Activated CD4-positive, alpha-beta T cell treated with anti-CD3 and anti-CD28 coated beads, Interleukin-2, amount 10 ng/mL, durations not matched to agents 7 days and 5 days (primary cell): ENCODE measurements at regions not wholly inside any gene's neighbourhood (a gene's known extent, or its start where the extent isn't known, plus 50 kb on each side); places are given as distances from the start of the nearest gene placed in this dataset.
"Not testable (repeated sequence)": the region's sequence is repeated elsewhere in the genome, so short reads cannot be mapped to it uniquely, and the experiment has no call there.

Experiments used
- CTCF ChIA-PET: fragments of 350-600 bp; sonication (Branson Sonifier 250); formaldehyde crosslinking; loops from one replicate; lab custom pipeline; 2021; ENCODE audit warnings: antibody characterized with exemption; lab: Charles Lee
- POLR2A ChIA-PET: fragments of 350-600 bp; sonication (Branson Sonifier 250); formaldehyde crosslinking; loops from one replicate; lab custom pipeline; 2021; ENCODE audit warnings: antibody characterized with exemption; lab: Charles Lee
- DNase-seq: peaks from one replicate; pipeline ENCODE4 v3.0.0-alpha.2; 2020
- H3K27ac Mint-ChIP-seq: one replicate; pipeline ENCODE4 v1.8.0; 2021; ENCODE audit warnings: mild to moderate bottlenecking, moderate library complexity, mixed read lengths
- H3K27me3 Mint-ChIP-seq: one replicate; pipeline ENCODE4 v1.8.0; 2021; ENCODE audit warnings: mixed read lengths
- H3K36me3 Mint-ChIP-seq: one replicate; pipeline ENCODE4 v1.8.0; 2021; ENCODE audit warnings: low read depth, mixed read lengths
- H3K4me1 Mint-ChIP-seq: one replicate; pipeline ENCODE4 v1.8.0; 2021; ENCODE audit warnings: mixed read lengths
- H3K4me3 Mint-ChIP-seq: one replicate; pipeline ENCODE4 v1.8.0; 2021; ENCODE audit warnings: mild to moderate bottlenecking, moderate library complexity, mixed read lengths
- H3K9me3 Mint-ChIP-seq: one replicate; pipeline ENCODE4 v1.8.0; 2021; ENCODE audit warnings: mixed read lengths

DNA sequence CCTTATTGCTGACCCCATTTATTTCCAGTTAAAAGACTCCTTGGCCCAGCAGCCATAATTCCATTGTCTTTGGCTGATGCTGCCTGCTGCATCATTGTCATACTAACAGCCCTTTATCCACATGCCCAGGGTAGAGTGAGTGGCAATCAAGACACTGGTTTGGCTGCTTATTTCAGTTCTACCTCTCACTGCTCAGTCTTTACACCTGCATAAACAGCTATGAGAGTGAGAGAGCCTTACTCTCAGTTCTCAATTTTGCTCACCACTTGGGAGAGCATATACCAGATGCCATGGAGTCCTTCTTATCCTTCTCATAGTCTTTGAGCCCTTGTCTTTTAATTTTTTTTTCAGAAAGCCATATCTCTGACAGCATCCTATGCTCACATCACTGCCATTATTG is 596.9 kb upstream of the CYLC2 start:
- no peaks in the 10 kb centered on the region for H3K4me1 Mint-ChIP-seq
- no peaks in the 10 kb centered on the region for H3K36me3 Mint-ChIP-seq
- H3K27ac Mint-ChIP-seq = no peak overlapping the region
- CTCF ChIA-PET = no interaction called here
- DNase-seq = no peak
- POLR2A ChIA-PET = no interaction called here
- H3K9me3 Mint-ChIP-seq = peaks cover 8% of the 10 kb centered on the region
- H3K27me3 Mint-ChIP-seq = no peaks in the 10 kb centered on the region
- no peak overlapping the region for H3K4me3 Mint-ChIP-seq

DNA sequence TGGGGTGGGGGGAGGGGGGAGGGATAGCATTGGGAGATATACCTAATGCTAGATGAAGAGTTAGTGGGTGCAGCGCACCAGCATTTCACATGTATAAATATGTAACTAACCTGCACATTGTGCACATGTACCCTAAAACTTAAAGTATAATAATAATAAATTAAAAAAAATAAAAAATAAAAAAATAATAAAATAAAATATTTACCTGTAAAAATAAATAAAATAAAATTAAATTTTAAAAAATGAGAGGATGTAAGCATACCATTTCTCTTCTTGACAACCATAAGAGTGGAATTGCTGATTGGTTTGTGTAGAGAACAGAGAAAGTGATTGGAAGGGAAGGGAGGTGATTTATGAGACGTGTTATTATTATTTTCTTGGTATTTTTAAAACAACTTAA is 609.5 kb upstream of the CYLC2 start:
- H3K27me3 Mint-ChIP-seq, H3K27ac Mint-ChIP-seq, POLR2A ChIA-PET, H3K36me3 Mint-ChIP-seq, H3K4me1 Mint-ChIP-seq, DNase-seq, H3K4me3 Mint-ChIP-seq, CTCF ChIA-PET: not testable (repeated sequence)
- peaks cover 13% of the 10 kb centered on the region for H3K9me3 Mint-ChIP-seq

DNA sequence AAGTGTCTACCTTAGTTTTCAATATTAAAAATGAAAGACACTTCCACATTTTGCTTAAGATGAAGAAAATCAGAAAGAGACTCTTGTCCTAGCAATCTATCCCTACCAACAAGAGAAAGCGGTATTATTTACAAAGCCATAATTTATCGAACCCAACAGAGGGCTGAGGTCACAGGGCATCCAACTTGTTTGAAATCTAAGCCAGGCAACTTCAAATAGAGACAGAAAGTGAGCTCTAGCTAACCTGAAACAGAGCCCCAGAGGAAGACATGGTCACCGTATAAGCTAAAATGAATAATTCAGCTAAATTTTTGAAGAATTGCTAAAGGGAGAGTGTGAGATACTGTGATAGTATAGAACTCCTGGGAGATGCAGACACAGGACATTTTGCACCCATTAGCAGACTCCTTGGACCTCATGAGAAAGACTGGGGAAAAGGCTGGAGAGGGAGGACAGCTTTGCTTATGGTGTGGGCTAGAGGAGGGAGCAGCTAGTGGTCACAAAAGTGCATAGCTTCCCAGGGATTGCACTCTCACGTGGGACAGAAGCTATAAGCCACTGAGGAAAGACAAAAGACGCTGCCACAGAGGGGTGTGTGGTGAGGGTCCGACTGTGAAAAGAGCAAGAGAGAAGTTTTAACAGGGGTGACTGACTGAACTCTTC is 624.2 kb upstream of the GRIN3A start:
- CTCF ChIA-PET = no interaction called here
- Mint-ChIP-seq H3K27ac (no peak overlapping the region), H3K27me3 (no peaks in the 10 kb centered on the region), H3K9me3 (no peaks in the 10 kb centered on the region), H3K4me3 (no peak overlapping the region), H3K36me3 (no peaks in the 10 kb centered on the region), H3K4me1 (no peaks in the 10 kb centered on the region)
- POLR2A ChIA-PET = interaction anchor here (0.6 kb wide), 1 partner anchor 106 kb away, joined by 3 read pairs; no protein-coding TSS in a partner anchor
- no peak for DNase-seq

DNA sequence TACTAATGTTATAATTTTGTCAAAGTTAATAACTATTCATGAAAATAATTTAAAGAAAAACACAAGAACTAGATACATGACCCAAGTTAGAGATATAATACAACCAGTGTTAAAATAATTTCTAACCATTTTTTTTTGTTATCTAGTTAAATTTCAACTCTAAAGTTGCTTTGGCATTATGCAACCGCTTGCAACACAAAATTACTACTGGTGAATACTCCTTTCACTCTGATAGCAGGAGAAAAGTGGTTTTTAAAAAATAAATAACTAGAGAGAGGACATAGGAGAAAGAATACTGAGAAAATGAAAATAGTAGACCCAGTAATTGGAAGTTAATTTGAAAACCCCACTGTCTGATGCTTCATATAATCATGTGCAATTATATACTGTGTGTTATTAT is 622.4 kb upstream of the GRIN3A start:
- DNase-seq = no peak
- Mint-ChIP-seq H3K9me3 (peaks cover 7% of the 10 kb centered on the region), H3K4me1 (no peaks in the 10 kb centered on the region), H3K4me3 (no peak overlapping the region), H3K27ac (no peak overlapping the region), H3K27me3 (no peaks in the 10 kb centered on the region), H3K36me3 (no peaks in the 10 kb centered on the region)
- CTCF ChIA-PET = no interaction called here
- POLR2A ChIA-PET = no interaction called here

DNA sequence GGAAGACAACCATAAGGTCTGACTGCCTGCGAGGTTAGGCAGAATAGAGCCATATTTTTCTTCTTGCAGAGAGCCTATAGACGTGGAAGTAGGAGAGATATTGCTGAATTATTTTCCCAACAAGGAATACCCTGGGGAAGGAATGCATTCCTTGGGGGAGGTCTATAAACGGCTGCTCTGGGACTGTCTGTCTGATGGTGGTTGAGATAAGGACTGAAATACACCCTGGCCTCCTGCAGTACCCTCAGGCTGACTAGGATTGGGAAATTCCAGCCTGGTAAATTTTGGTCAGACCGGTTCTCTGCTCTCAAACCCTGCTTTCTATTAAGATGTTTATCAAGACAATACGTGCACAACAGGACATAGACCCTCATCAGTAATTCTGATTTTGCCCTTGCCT is 617.5 kb upstream of the GRIN3A start:
- H3K4me1 Mint-ChIP-seq = no peaks in the 10 kb centered on the region
- peaks cover 10% of the 10 kb centered on the region for H3K9me3 Mint-ChIP-seq
- no peak overlapping the region for H3K4me3 Mint-ChIP-seq
- no peaks in the 10 kb centered on the region for H3K36me3 Mint-ChIP-seq
- H3K27ac Mint-ChIP-seq = no peak overlapping the region
- ChIA-PET CTCF (no interaction called here), POLR2A (no interaction called here)
- H3K27me3 Mint-ChIP-seq = no peaks in the 10 kb centered on the region
- no peak for DNase-seq

DNA sequence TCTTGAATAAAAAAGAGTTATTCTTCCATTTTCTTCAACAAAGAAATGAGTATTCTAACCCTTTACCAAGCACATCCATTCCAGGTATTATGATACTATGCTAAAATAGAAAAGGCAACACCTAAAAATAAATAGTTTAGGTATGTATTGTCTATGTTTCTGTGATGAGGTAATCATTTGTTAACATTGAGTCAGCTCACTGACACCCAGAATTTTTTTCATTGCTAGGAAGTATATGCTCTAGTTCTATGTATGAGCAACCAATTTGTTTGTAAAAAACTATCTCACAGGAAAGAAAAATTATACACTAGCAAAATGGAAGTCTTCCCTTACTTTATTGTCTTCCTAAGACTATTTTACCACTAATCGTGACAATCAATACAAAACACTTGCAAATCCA is 615.6 kb upstream of the GRIN3A start:
- Mint-ChIP-seq H3K36me3 (no peaks in the 10 kb centered on the region), H3K4me1 (no peaks in the 10 kb centered on the region), H3K4me3 (no peak overlapping the region), H3K27ac (no peak overlapping the region), H3K27me3 (no peaks in the 10 kb centered on the region), H3K9me3 (peaks cover 14% of the 10 kb centered on the region)
- CTCF ChIA-PET = no interaction called here
- POLR2A ChIA-PET = no interaction called here
- DNase-seq = no peak

DNA sequence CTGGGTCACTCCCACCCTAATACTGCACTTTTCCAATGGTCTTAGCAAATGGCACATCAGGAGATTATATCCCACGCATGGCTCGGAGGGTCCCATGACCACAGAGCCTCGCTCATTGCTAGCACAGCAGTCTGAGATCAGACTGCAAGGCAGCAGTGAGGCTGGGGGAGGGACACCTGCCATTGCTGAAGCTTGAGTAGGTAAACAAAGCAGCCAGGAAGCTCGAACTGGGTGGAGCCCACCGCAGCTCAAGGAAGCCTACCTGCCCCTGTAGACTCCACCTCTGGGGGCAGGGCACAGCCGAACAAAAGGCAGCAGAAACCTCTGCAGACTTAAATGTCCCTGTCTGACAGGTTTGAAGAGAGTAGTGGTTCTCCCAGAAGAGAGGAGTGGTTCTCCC is 599.0 kb upstream of the GRIN3A start:
- H3K27me3 Mint-ChIP-seq, H3K27ac Mint-ChIP-seq, POLR2A ChIA-PET, H3K9me3 Mint-ChIP-seq, H3K4me3 Mint-ChIP-seq, H3K36me3 Mint-ChIP-seq, CTCF ChIA-PET, H3K4me1 Mint-ChIP-seq, DNase-seq: not testable (repeated sequence)

DNA sequence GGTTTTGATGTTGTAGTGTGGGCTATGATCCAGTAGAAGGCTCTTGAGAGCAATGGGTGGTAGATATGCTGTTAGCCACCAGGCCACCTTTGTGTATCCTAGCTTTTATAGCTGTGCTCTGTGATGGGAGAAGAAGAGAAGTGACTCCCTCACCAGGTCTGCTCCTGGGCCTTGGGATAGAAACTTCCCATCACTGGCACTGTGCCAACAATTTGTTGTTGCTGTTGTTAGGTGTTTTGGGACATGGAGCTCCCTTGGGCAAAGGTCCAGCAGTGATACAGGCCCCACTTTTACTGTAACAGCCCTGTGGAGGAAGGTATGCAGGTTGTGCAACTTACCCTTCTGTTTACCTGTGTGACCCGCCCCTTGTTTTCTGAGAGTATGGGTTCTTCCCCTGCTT is 570.9 kb upstream of the GRIN3A start:
- DNase-seq = no peak
- Mint-ChIP-seq H3K27ac (no peak overlapping the region), H3K36me3 (no peaks in the 10 kb centered on the region), H3K4me3 (no peak overlapping the region), H3K27me3 (no peaks in the 10 kb centered on the region), H3K9me3 (peaks cover 14% of the 10 kb centered on the region), H3K4me1 (no peaks in the 10 kb centered on the region)
- ChIA-PET CTCF (no interaction called here), POLR2A (no interaction called here)

DNA sequence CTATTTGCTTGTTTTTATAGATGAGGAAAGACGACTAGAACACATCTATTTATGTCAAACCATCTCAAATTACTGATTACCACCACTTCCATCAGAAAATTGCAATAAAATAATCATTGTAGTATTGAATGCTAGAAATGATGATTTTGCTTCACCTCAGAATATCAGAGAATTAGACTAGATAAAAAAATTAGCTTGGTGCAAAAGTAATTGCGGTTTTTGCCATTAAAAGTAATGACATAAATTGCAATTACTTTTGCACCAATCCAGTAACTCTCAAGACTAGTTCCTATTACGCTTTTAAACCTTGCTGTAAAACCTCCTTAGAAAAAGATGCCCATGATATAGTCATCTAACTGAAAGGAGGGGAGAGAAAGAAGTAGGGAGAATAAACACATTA is 556.7 kb upstream of the GRIN3A start:
- H3K9me3 Mint-ChIP-seq = no peaks in the 10 kb centered on the region
- CTCF ChIA-PET = no interaction called here
- no peaks in the 10 kb centered on the region for H3K27me3 Mint-ChIP-seq
- no peak overlapping the region for H3K27ac Mint-ChIP-seq
- H3K4me1 Mint-ChIP-seq = no peaks in the 10 kb centered on the region
- POLR2A ChIA-PET = no interaction called here
- H3K36me3 Mint-ChIP-seq = no peaks in the 10 kb centered on the region
- no peak for DNase-seq
- H3K4me3 Mint-ChIP-seq = no peak overlapping the region

DNA sequence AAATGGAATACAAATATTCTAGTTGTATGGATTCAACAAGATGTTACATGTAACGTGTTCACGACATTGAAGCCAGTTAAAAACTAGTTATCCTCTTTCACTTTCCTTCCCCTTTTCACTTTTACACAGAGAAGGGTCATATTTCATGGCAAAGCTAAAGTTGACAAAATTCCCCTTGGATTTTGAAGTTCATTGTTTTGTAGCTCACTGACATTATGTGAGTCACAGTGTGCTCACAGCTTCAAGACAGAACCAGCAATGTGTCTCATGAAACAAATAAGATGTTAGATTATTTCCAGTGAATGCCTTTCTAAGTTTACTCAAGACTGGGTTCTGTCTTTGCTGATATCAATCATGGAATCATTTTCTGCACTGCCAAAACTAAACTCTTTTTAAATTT is 535.5 kb upstream of the GRIN3A start:
- Mint-ChIP-seq H3K36me3 (no peaks in the 10 kb centered on the region), H3K9me3 (peaks cover 2% of the 10 kb centered on the region), H3K4me3 (no peak overlapping the region), H3K27me3 (no peaks in the 10 kb centered on the region), H3K27ac (no peak overlapping the region), H3K4me1 (no peaks in the 10 kb centered on the region)
- DNase-seq = no peak
- POLR2A ChIA-PET = no interaction called here
- CTCF ChIA-PET = no interaction called here

DNA sequence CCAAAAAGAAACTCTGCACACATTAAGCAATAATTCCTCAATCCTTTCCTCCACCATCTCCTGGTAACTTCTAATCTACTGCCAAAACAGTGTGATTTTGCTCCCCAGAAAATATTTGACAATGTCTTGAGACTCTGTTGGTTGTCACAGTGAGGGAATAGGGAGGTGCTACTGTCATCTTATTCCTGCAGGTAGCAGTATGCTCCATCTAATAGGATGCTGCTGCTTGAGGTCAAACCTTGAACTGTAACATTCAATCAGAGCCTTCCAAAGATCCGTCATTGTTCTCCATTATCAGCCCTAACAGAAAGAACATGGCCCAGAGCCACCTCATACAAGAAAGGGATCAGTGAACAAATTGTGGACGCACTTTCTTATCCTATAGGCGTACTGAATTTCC is 514.7 kb upstream of the GRIN3A start:
- H3K4me1 Mint-ChIP-seq = no peaks in the 10 kb centered on the region
- no peak for DNase-seq
- no peaks in the 10 kb centered on the region for H3K27me3 Mint-ChIP-seq
- H3K9me3 Mint-ChIP-seq = no peaks in the 10 kb centered on the region
- CTCF ChIA-PET = no interaction called here
- POLR2A ChIA-PET = no interaction called here
- H3K36me3 Mint-ChIP-seq = no peaks in the 10 kb centered on the region
- no peak overlapping the region for H3K4me3 Mint-ChIP-seq
- no peak overlapping the region for H3K27ac Mint-ChIP-seq

DNA sequence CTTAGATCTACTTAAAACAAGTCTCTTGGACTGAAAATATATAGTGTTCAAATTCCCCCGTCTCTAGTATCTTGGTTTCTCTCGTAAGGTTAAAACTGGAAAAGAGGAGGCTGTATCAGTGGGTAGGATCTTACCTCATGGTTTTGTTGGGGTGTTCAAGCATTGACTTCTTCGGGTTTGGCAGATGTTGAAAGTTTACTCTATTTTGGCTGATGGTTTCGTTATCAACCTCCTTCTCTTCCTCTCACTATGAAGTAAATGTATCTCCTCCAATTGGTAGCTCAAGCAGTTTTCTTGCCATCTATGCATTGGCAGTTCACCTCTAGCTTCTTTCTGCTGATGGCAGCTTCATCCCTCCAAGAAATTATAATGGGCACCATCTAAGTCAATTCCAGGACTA is 506.5 kb upstream of the GRIN3A start:
- DNase-seq = no peak
- ChIA-PET POLR2A (no interaction called here), CTCF (no interaction called here)
- H3K9me3 Mint-ChIP-seq = no peaks in the 10 kb centered on the region
- H3K27me3 Mint-ChIP-seq = no peaks in the 10 kb centered on the region
- H3K4me3 Mint-ChIP-seq = no peak overlapping the region
- H3K27ac Mint-ChIP-seq = no peak overlapping the region
- H3K36me3 Mint-ChIP-seq = no peaks in the 10 kb centered on the region
- no peaks in the 10 kb centered on the region for H3K4me1 Mint-ChIP-seq

DNA sequence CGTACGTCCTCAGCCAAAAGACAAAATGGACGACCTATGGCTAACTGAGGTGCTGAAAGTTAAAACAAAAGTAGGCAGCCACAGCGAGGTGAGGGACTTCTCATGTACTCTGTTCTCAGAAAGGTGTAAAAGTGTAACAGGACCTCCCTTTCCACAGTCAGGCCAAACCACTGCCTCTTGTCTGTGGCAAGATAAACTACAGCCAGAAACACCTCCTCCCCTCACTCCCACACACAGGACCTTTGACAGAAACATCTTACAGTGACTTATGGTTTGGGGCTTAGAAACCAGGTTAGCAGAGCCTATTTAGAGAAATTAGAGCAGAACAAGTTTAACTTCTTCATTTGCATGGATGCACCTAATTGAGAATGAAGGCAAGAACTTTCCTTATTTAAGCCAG is 499.1 kb upstream of the GRIN3A start:
- no peaks in the 10 kb centered on the region for H3K4me1 Mint-ChIP-seq
- POLR2A ChIA-PET = interaction anchor here (0.6 kb wide), 1 partner anchor 53 kb away, joined by 3 read pairs; no protein-coding TSS in a partner anchor
- CTCF ChIA-PET = no interaction called here
- H3K4me3 Mint-ChIP-seq = no peak overlapping the region
- no peaks in the 10 kb centered on the region for H3K36me3 Mint-ChIP-seq
- no peaks in the 10 kb centered on the region for H3K9me3 Mint-ChIP-seq
- no peaks in the 10 kb centered on the region for H3K27me3 Mint-ChIP-seq
- H3K27ac Mint-ChIP-seq = no peak overlapping the region
- DNase-seq = no peak

DNA sequence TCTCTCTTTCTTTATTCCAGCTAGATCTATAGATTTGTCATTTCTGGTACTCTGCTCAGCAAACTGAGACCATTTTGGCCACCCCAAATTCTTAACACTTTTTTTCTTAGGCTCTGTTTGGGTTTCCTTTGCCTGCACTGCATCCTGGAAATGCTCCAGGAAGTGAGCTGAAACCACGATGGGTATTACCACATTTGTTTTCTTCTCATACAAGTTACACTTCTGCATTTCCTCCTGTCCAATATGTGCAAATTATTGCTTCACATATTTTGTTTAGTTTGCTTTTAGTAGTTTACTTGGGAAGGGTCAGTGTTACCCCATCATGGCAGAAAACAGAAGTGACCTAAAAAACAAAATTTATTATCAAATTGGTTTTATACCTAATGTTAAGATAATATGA is 498.6 kb upstream of the GRIN3A start:
- no peaks in the 10 kb centered on the region for H3K27me3 Mint-ChIP-seq
- no peaks in the 10 kb centered on the region for H3K4me1 Mint-ChIP-seq
- ChIA-PET CTCF (no interaction called here), POLR2A (interaction anchor here (0.6 kb wide), 1 partner anchor 52 kb away, joined by 3 read pairs; no protein-coding TSS in a partner anchor)
- H3K9me3 Mint-ChIP-seq = no peaks in the 10 kb centered on the region
- no peak overlapping the region for H3K27ac Mint-ChIP-seq
- no peak overlapping the region for H3K4me3 Mint-ChIP-seq
- no peak for DNase-seq
- no peaks in the 10 kb centered on the region for H3K36me3 Mint-ChIP-seq
